ENCODE measurements at regions not wholly inside any gene's neighbourhood (a gene's known extent, or its start where the extent isn't known, plus 50 kb on each side); places are given as distances from the start of the nearest gene placed in this dataset.

GRCh38 chr7:91537260-91538152 is 273.3 kb downstream of the FZD1 start:
- H3K4me3 ChIP-seq (ENCODE audit: low read depth, low read length), result no peak overlapping the region
- TF ChIP-seq, protein P1, sequence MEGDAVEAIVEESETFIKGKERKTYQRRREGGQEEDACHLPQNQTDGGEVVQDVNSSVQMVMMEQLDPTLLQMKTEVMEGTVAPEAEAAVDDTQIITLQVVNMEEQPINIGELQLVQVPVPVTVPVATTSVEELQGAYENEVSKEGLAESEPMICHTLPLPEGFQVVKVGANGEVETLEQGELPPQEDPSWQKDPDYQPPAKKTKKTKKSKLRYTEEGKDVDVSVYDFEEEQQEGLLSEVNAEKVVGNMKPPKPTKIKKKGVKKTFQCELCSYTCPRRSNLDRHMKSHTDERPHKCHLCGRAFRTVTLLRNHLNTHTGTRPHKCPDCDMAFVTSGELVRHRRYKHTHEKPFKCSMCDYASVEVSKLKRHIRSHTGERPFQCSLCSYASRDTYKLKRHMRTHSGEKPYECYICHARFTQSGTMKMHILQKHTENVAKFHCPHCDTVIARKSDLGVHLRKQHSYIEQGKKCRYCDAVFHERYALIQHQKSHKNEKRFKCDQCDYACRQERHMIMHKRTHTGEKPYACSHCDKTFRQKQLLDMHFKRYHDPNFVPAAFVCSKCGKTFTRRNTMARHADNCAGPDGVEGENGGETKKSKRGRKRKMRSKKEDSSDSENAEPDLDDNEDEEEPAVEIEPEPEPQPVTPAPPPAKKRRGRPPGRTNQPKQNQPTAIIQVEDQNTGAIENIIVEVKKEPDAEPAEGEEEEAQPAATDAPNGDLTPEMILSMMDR (IDR thresholded peaks at IDR 0.05; ENCODE audit: borderline replicate concordance, insufficient read depth, low read depth, low read length), result no peak

DNA sequence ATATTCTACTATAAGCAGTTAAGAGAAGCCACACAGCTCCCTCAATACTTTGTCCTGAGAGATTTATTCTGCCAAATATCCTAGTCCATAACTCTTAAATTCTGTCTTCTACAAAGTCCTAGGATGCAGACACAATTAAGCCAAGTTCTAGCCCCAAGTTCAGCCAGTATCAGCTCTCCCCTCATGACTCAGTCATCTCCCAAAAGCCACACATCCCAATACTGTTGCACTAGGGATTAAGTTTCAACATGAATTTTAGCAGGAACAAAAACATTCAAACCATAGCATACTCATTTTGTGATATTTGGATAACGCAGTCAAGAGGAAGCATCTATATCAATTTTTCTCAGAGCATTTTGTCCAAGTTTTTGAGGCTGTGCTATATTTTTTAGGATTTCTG is 277.4 kb downstream of the FZD1 start:
- H3K4me3 ChIP-seq (ENCODE audit: low read depth, low read length), result no peak overlapping the region
- TF ChIP-seq, protein P1 (IDR thresholded peaks at IDR 0.05; ENCODE audit: borderline replicate concordance, insufficient read depth, low read depth, low read length), result no peak

DNA sequence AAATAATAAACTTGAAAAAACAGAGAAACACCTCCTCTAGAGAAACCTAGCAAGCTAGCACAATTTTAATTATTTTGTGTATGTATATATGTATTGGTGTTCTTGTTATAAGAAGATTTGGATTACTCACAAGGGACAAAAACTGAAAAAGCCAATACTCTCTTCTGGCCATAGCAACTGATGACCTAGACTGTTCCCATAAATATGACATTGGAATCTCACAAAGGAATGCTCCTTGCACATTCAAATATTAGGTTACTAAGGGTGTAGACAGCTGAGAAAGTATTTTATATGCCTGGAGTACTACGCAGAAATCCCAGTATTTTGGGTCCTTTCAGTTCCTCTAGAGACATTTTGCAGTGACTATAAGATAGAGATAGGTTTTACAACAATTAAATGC is 279.4 kb downstream of the FZD1 start:
- TF ChIP-seq, protein P1 (IDR thresholded peaks at IDR 0.05; ENCODE audit: borderline replicate concordance, insufficient read depth, low read depth, low read length), result no peak
- H3K4me3 ChIP-seq (ENCODE audit: low read depth, low read length), result no peak overlapping the region

DNA sequence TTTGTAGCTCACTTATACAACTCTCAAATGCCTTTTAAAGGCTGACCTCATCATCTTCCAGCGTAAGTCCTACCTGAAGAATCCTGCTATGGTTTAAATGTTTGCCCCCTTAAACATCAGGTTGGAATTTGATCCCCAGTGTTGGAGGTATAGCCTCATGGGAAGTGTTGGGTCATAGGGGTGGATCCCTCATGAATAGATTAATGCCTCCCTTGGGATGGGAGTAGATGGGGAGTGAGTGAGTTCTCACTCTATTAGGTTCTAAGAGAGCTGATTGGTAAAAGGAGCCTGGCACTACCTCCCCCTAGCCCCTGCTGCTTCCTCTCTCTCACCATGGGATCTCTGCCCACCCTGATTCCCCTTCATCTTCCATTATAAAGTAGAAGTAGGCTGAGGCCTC is 285.6 kb downstream of the FZD1 start:
- TF ChIP-seq, protein P1 (IDR thresholded peaks at IDR 0.05; ENCODE audit: borderline replicate concordance, insufficient read depth, low read depth, low read length), result no peak
- no peak overlapping the region for H3K4me3 ChIP-seq (ENCODE audit: low read depth, low read length)

DNA sequence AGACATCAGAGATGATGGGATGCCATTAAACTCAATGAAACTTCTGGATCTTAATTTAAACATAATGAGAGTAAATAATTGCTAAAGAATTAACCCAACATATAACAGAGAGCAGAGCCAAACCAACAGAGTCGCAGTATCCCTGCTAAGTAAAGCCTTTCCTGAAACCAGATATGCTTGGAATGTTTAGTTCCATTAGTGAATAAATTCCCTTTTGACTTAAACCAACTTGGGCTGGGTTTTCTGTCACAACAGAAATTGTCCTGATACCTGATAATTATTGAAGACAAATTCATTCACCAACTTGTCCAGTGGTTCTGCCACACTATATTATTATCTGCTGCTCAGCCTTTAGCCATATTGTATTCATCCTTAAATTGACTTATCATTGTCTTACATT is 286.7 kb downstream of the FZD1 start:
- no peak overlapping the region for H3K4me3 ChIP-seq (ENCODE audit: low read depth, low read length)
- TF ChIP-seq, protein P1 (IDR thresholded peaks at IDR 0.05; ENCODE audit: borderline replicate concordance, insufficient read depth, low read depth, low read length), result no peak

DNA sequence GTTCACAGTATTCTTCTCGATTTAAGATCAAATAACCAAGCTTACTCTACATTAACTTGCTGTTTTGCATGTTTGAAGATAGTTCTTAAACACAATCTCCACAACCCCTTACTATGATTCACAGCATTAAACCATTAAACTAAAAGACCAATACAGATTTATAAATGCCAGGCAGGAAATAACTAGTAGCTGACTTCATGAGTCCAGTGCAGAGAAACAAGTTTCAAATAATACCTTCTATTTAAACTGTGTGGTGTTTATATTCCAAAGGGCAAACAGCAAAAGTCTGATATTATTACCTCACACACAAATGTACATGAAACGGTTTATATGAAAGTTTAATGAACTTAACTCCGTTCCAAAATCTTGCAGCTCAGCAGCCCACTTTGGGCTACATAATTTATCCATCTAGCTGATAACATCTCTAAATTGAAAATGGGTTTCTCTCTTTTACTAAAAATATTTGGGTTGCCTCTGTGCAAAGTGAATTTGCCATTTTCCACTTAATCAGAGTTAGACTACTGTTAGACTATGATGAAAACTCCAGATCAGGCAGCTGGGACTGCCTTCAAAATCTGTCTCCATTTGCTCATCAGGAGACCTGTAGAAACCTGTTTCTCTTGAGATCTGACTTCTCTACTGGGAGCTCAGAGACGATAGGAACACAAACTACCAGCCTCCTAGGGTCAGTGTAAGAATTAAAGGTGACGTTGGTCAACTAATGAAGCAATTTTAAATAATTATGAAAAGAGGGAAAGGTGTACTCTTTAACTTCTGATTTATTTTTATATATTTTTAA is 287.3 kb downstream of the FZD1 start:
- TF ChIP-seq, protein P1 (IDR thresholded peaks at IDR 0.05; ENCODE audit: borderline replicate concordance, insufficient read depth, low read depth, low read length), result no peak
- no peak overlapping the region for H3K4me3 ChIP-seq (ENCODE audit: low read depth, low read length)
